HUES6 (cell line): ENCODE measurements at regions not wholly inside any gene's neighbourhood (a gene's known extent, or its start where the extent isn't known, plus 50 kb on each side); places are given as distances from the start of the nearest gene placed in this dataset.

Experiments used
- H3K27ac ChIP-seq: 2 replicates; pipeline ENCODE4 v1.7.0; 2013; ENCODE audit warnings: low read depth, mild to moderate bottlenecking, low read length, inconsistent platforms
- H3K27me3 ChIP-seq: 2 replicates; pipeline ENCODE4 v1.6.1; 2013; ENCODE audit warnings: low read length; ENCODE audit not compliant: control insufficient read depth, insufficient read depth
- H3K36me3 ChIP-seq: 2 replicates; pipeline ENCODE4 v1.6.1; 2013; ENCODE audit warnings: low read length; ENCODE audit not compliant: control insufficient read depth, insufficient read depth
- H3K4me1 ChIP-seq: 2 replicates; pipeline ENCODE4 v1.6.1; 2013; ENCODE audit warnings: low read length; ENCODE audit not compliant: control insufficient read depth, insufficient read depth
- H3K4me3 ChIP-seq: 2 replicates; pipeline ENCODE4 v1.5.1; 2013; ENCODE audit warnings: low read depth, low read length
- H3K9ac ChIP-seq: one replicate; pipeline ENCODE4 v1.6.1; 2013; ENCODE audit warnings: mild to moderate bottlenecking, low read length
- H3K9me3 ChIP-seq: 2 replicates; pipeline ENCODE4 v1.6.1; 2013; ENCODE audit warnings: low read depth, low read length; ENCODE audit not compliant: control insufficient read depth, insufficient read depth

DNA sequence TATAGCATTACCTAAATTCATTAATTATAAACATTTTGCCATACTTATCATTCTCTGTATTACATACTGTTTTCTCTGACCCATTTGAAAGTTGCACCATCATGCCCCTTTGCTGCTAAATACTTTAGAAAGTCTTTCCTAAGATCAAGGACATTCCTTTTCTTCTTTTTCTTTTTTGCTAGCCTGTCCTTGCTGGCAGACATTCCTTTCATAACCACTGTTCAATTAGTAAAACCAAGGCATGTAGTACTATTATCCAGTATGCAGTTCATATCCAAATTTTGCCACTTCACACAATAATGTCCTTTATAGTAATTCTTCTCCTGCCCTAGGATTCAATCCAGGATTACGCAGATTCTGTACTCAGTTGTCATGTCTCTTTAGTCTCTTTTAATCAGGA, 321.0 kb upstream of the C2CD4B start:
- Histone ChIP-seq H3K4me1 (peaks cover 24% of the 10 kb centered on the region), H3K4me3 (no peak overlapping the region), H3K27ac (no peak overlapping the region), H3K27me3 (no peaks in the 10 kb centered on the region), H3K36me3 (no peaks in the 10 kb centered on the region), H3K9ac (no peak overlapping the region), H3K9me3 (no peaks in the 10 kb centered on the region)

DNA sequence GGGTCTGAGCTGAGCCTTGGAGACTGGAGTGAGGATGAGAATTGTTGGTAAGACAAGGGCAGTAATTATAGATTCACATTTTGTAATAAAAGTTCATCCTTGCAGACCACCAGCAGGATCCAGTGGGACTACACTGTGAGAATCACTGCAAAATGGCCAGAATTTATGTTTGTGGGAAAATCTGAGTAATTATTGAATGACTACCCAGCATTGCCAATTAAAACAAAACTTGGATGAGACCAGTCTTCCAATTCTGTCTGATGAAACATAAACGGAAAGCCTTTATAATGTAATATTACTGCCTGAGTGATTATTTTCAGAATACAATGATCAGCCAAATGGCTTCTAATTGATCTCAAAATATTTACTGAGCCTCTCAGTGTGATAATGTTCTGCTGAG, 323.3 kb upstream of the C2CD4B start:
- H3K9ac ChIP-seq = no peak overlapping the region
- H3K36me3 ChIP-seq = no peaks in the 10 kb centered on the region
- no peaks in the 10 kb centered on the region for H3K27me3 ChIP-seq
- peaks cover 22% of the 10 kb centered on the region for H3K4me1 ChIP-seq
- no peaks in the 10 kb centered on the region for H3K9me3 ChIP-seq
- no peak overlapping the region for H3K27ac ChIP-seq
- no peak overlapping the region for H3K4me3 ChIP-seq

DNA sequence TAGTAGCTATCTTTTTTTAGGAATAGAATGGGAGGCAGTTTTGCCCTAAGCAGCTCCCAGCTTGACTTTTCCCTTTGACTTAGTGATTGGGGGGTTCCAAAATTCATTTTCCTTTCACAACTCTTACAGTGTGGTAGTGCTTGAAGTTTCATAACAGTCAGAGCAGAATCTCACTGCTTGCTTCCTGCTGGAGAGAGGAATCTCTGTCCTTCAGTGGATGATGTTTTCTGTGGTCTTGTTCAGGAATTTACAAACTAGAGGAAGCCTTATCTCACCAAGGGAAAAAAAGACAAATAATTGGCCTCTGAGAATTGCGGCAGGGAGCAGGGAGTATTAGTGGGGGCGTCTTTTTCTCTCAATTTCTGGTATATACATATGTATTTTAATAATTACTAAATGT, 326.6 kb upstream of the C2CD4B start:
- Histone ChIP-seq H3K4me3 (no peak overlapping the region), H3K9ac (peak overlapping the region; percentile 6)

DNA sequence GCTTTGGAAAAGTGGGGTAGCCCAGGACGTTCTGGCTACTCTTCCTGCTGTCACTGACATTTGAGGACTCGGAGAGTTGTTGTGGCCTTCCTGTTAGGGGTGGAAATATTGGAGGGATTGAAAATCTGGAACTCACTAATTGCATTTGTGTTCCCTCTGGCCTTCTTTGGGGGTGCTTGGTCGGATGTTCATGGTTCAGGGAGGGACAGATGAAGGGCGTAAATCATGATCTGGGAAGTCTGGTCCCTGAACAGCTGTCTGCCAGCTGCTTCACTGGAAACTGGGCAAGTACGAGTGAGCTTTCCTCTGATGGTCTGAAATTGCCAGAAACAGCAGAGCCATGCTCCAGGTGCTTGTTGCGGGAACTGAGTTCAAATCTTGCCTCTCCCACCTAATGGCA, 327.8 kb upstream of the C2CD4B start:
- H3K27me3 ChIP-seq = no peaks in the 10 kb centered on the region
- no peaks in the 10 kb centered on the region for H3K9me3 ChIP-seq
- H3K4me1 ChIP-seq = peaks cover 23% of the 10 kb centered on the region; the same call in 1 of the 2 replicates
- H3K27ac ChIP-seq = no peak overlapping the region
- no peak overlapping the region for H3K9ac ChIP-seq
- H3K36me3 ChIP-seq = no peaks in the 10 kb centered on the region
- no peak overlapping the region for H3K4me3 ChIP-seq

More for the DNA sequence above, 326.6 kb upstream of the C2CD4B start:
- Histone ChIP-seq H3K4me1 (peaks cover 23% of the 10 kb centered on the region; the same call in 1 of the 2 replicates), H3K9me3 (no peaks in the 10 kb centered on the region), H3K36me3 (no peaks in the 10 kb centered on the region), H3K27ac (no peak overlapping the region), H3K27me3 (no peaks in the 10 kb centered on the region)

DNA sequence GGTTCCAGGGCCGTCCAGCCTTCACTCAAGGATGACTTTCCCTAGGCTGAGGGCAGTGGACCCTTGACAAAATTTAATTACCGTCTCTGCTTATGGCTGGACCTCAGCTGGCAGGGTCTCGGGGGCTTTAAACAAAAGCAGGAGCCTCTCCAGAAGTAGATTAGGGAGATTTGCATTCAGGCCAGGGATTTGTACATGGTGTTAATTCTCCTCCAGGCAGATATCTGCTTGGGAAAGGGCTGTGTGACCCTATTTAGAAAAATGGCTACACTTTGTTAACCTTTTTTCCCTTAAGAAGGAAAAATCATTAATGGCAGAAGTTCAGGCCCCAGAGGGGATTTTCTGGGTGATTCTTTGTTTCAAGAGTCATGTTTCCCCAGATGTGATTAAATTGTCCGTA, 329.1 kb upstream of the C2CD4B start:
- H3K27me3 ChIP-seq = no peaks in the 10 kb centered on the region
- no peaks in the 10 kb centered on the region for H3K36me3 ChIP-seq
- H3K4me1 ChIP-seq = peaks cover 23% of the 10 kb centered on the region; the same call in 1 of the 2 replicates
- H3K9me3 ChIP-seq = no peaks in the 10 kb centered on the region
- no peak overlapping the region for H3K27ac ChIP-seq
- H3K4me3 ChIP-seq = no peak overlapping the region
- no peak overlapping the region for H3K9ac ChIP-seq

DNA sequence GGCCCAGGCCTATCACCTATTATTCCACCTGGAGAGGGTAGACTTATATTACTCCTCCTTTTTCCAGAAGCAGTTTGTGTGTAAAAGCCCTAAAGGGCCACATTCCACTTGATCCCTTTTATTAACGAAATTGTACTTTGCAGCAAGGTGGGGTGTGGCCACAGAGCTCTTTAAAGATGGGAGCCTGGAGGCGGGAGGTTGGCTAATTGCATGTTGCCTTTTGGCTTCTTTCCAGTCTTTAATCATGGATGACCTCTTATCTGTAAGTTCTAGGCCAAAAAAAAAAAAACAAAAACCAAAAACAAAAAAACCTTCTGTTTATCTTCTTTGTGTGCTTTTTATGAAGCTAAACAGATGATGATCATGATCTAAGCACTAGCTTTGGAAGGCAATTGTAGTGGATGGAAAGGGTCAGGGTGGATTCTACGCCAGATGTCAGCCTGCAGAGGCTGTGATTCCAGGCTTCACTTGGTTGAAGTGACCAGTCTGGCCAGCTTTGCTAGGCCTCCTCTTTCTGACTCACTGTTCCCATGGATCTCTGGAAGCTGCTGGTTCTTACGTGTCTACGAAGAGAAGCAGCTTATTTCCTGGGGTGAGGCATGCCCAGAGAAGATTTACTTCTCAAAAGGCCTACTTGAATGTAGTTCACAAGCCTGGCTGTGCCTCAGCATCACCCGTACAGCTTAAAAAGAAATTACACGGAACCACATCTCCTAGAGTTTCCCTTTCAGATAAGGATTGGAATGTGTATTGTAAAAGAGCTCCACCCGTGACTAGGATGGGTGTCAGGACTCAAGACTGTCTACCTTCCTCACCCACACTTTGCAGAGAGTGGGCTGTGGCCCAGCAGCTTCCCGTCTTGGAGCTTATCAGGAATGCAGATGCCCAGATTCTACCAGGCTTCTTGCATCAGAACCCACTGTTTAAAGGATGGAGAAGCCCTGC, 330.9 kb upstream of the C2CD4B start:
- Histone ChIP-seq H3K9ac (no peak overlapping the region), H3K36me3 (no peaks in the 10 kb centered on the region), H3K4me1 (peaks cover 23% of the 10 kb centered on the region; the same call in 1 of the 2 replicates), H3K9me3 (no peaks in the 10 kb centered on the region), H3K27me3 (no peaks in the 10 kb centered on the region), H3K27ac (no peak overlapping the region), H3K4me3 (no peak overlapping the region)

DNA sequence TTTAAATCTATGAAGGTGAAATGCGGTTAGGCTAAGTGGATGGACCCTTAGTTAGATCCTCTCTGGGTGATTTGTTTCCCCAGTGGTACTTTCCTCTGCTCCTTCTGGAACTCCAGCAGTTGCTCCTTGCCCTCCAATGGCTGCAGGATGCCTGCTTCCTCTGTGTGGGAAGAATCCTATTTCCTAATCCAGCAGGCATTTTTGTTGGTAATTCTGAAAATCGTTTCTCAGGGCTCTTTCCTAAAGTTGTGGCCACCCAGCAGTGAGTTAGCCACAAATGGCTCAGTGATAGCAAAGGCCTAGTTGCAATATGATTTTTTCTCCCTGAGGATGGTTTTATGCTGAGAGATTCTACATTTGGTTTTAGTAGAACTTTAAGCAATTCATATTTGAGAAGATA, 332.3 kb upstream of the C2CD4B start:
- no peaks in the 10 kb centered on the region for H3K27me3 ChIP-seq
- peaks cover 19% of the 10 kb centered on the region; the same call in 1 of the 2 replicates for H3K4me1 ChIP-seq
- H3K4me3 ChIP-seq = no peak overlapping the region
- H3K27ac ChIP-seq = no peak overlapping the region
- H3K36me3 ChIP-seq = no peaks in the 10 kb centered on the region
- H3K9me3 ChIP-seq = no peaks in the 10 kb centered on the region
- no peak overlapping the region for H3K9ac ChIP-seq

DNA sequence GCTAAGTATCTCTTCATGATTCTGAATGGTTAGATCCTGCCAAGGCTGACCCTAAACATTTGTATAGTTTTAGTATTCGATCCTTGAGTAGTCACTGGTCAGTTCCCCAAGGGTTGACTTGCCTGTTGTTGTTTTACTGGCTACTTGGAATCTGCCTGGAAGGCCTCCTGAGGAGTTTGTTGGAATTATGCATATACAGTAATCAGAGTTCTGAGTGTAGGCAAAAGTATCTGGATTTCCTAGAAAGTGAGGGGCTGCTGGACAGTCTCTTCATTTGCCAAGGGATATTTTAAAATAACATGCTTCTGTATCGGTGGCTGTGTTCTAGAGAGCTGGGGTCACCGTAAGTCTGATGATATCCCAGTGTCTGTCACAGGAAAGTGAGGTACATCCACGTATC, 333.2 kb upstream of the C2CD4B start:
- Histone ChIP-seq H3K9ac (no peak overlapping the region), H3K4me3 (no peak overlapping the region), H3K4me1 (peaks cover 19% of the 10 kb centered on the region; the same call in 1 of the 2 replicates), H3K27me3 (no peaks in the 10 kb centered on the region), H3K9me3 (no peaks in the 10 kb centered on the region), H3K36me3 (no peaks in the 10 kb centered on the region), H3K27ac (no peak overlapping the region)

DNA sequence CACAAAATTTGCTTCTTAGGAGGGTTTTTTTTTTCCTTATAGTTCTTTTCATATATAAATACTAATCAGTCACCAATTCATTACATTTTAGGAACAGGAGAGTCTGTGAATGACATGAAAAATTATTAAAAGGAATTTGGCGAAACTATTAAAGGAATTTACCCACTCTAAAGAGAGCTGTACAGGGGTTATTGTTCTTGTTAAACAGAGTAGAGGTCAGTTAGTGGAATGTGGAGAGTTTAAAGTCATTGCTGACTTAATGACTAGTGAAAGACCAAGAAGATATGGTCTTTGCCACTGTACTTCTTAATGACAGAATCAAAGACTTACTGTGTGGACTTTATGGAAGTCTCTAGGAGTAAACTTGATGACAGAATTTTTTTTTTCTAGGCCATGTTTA, 333.6 kb upstream of the C2CD4B start:
- H3K4me1 ChIP-seq = peaks cover 21% of the 10 kb centered on the region; the same call in 1 of the 2 replicates
- H3K27ac ChIP-seq = no peak overlapping the region
- no peaks in the 10 kb centered on the region for H3K9me3 ChIP-seq

DNA sequence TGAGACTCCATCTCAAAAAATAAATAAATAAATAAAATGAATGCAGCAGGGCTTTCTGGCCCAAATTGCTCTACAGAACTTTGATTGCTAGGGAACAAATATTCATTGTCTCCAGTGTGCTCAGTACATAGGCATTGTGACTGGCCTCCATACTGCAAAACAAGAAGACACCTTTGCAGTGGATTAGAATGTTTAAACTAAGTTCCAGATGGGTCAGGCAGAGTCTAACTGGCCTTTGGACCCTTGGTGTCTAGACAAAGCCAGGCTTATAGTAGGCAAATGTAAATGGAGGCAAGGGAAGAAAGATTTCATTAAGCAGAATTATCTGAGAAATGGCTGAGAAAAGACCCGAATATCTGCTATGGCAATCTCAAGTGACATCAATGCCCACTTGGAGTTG, 335.2 kb upstream of the C2CD4B start:
- Histone ChIP-seq H3K27ac (no peak overlapping the region), H3K27me3 (no peaks in the 10 kb centered on the region), H3K36me3 (no peaks in the 10 kb centered on the region), H3K9ac (no peak overlapping the region), H3K9me3 (no peaks in the 10 kb centered on the region), H3K4me1 (peaks cover 10% of the 10 kb centered on the region; the same call in 1 of the 2 replicates), H3K4me3 (no peak overlapping the region)

More for the DNA sequence above, 333.6 kb upstream of the C2CD4B start:
- Histone ChIP-seq H3K4me3 (no peak overlapping the region), H3K9ac (no peak overlapping the region), H3K27me3 (no peaks in the 10 kb centered on the region), H3K36me3 (no peaks in the 10 kb centered on the region)

DNA sequence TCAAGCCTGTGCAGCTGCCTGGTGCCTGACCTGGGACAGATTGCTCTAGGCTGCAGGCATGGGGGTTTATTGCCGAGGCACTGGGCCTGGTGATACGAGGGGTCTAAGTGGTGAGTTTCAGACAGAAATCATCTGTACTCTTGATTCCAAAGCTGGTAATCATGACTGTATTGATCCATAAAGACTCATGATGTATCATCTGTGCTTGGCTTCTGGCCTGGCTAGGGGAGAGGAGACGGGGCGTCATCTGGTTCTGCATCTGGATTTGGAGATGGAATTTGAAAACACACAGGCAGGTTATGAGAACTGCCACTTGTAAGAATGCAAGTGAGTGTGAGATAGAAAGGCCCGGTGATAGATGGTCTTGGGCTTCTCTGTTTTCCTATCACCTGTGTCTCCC, 337.4 kb upstream of the C2CD4B start:
- Histone ChIP-seq H3K9me3 (no peaks in the 10 kb centered on the region), H3K27me3 (no peaks in the 10 kb centered on the region), H3K4me3 (no peak overlapping the region), H3K9ac (no peak overlapping the region), H3K4me1 (peaks cover 20% of the 10 kb centered on the region), H3K36me3 (no peaks in the 10 kb centered on the region), H3K27ac (no peak overlapping the region)
